IMR-90 (cell line): ENCODE measurements at regions not wholly inside any gene's neighbourhood (a gene's known extent, or its start where the extent isn't known, plus 50 kb on each side); places are given as distances from the start of the nearest gene placed in this dataset.

Source experiments
- ATAC-seq: fragments of 200-7000 bp; cut with Tn5 transposase; 2 replicates; pipeline ENCODE4 v1.9.1; 2020; ENCODE audit warnings: low read depth, mild to moderate bottlenecking, moderate library complexity
- BruUV-seq: library from RNA; stranded (reverse); fragments of 400-500 nt; replicated peaks from 2 replicates; lab custom pipeline; 2021; lab: Mats Ljungman, UMichigan
- CTCF ChIA-PET: fragments of 300-600 bp; formaldehyde crosslinking; extraction: SDS; loops from one replicate; lab custom pipeline; 2021; ENCODE audit warnings: antibody characterized with exemption; lab: Yijun Ruan, JAX
- POLR2A ChIA-PET: fragments of 300-600 bp; sonication (Branson Sonifier 250); formaldehyde crosslinking; loops from one replicate; lab custom pipeline; 2022; ENCODE audit warnings: antibody characterized with exemption; ENCODE audit not compliant: unreplicated experiment; lab: Charles Lee
- DNase-seq: peaks from one replicate; pipeline ENCODE4 v3.0.0; 2013
- H2AFZ ChIP-seq: replicated peaks from 2 replicates; pipeline ENCODE3; 2013; ENCODE audit warnings: low read length, mild to moderate bottlenecking; ENCODE audit not compliant: poor library complexity
- H2AK5ac ChIP-seq: 2 replicates; pipeline ENCODE4 v1.6.1; 2013; ENCODE audit warnings: low read depth, low read length, inconsistent platforms
- H2AK9ac ChIP-seq: replicated peaks from 2 replicates; pipeline ENCODE3; 2013; ENCODE audit warnings: mild to moderate bottlenecking, low read depth, low read length, moderate library complexity; ENCODE audit not compliant: poor library complexity
- H2BK120ac ChIP-seq: 2 replicates; pipeline ENCODE4 v1.6.1; 2013; ENCODE audit warnings: low read depth, low read length, inconsistent platforms
- H2BK15ac ChIP-seq: 3 replicates; pipeline ENCODE4 v1.6.1; 2013; ENCODE audit warnings: low read depth, low read length, inconsistent platforms
- H2BK20ac ChIP-seq: 2 replicates; pipeline ENCODE4 v1.6.1; 2013; ENCODE audit warnings: low read depth, mild to moderate bottlenecking, inconsistent platforms, low read length, moderate library complexity
- H2BK5ac ChIP-seq: 2 replicates; pipeline ENCODE4 v1.6.1; 2013; ENCODE audit warnings: mild to moderate bottlenecking, low read depth, low read length, inconsistent platforms; ENCODE audit not compliant: poor library complexity, severe bottlenecking
- H3K14ac ChIP-seq: replicated peaks from 2 replicates; pipeline ENCODE4 v1.6.1; 2013; ENCODE audit warnings: low read depth, low read length, inconsistent platforms
- H3K18ac ChIP-seq: 2 replicates; pipeline ENCODE4 v1.6.1; 2013; ENCODE audit warnings: low read depth, low read length, control low read depth
- H3K23ac ChIP-seq: 2 replicates; pipeline ENCODE4 v1.6.1; 2013; ENCODE audit warnings: low read depth, low read length, inconsistent platforms
- H3K27ac ChIP-seq: 2 replicates; pipeline ENCODE4 v1.5.1; 2013; ENCODE audit warnings: mild to moderate bottlenecking, control low read depth, low read length; ENCODE audit not compliant: insufficient read depth
- H3K27me3 ChIP-seq: 2 replicates; pipeline ENCODE4 v1.6.1; 2013; ENCODE audit warnings: low read length; ENCODE audit not compliant: control insufficient read depth, insufficient read depth
- H3K36me3 ChIP-seq: 2 replicates; pipeline ENCODE4 v1.6.1; 2013; ENCODE audit warnings: low read length, mixed read lengths; ENCODE audit not compliant: control insufficient read depth, insufficient read depth
- H3K4ac ChIP-seq: 2 replicates; pipeline ENCODE4 v1.6.1; 2013; ENCODE audit warnings: low read depth, low read length, inconsistent platforms
- H3K4me1 ChIP-seq: 2 replicates; pipeline ENCODE4 v1.6.1; 2013; ENCODE audit warnings: low read length, mixed read lengths; ENCODE audit not compliant: control insufficient read depth, insufficient read depth
- H3K4me2 ChIP-seq: 2 replicates; pipeline ENCODE4 v1.6.1; 2013; ENCODE audit warnings: low read depth, mild to moderate bottlenecking, control low read depth, low read length, moderate library complexity
- H3K4me3 ChIP-seq: 2 replicates; pipeline ENCODE4 v1.5.1; 2013; ENCODE audit warnings: low read depth, mild to moderate bottlenecking, control low read depth, low read length, moderate library complexity; ENCODE audit not compliant: insufficient read depth
- H3K56ac ChIP-seq: 2 replicates; pipeline ENCODE4 v1.6.1; 2013; ENCODE audit warnings: low read length, inconsistent platforms; ENCODE audit not compliant: insufficient read depth; ENCODE audit errors: extremely low read depth
- H3K79me1 ChIP-seq, 2 experiments: 2 replicates each; pipeline ENCODE4 v1.6.1; 2013; ENCODE audit warnings: low read length in 2 of 2, inconsistent platforms in 1 of 2, low read depth in 1 of 2
- H3K9ac ChIP-seq: 2 replicates; pipeline ENCODE4 v1.6.1; 2013; ENCODE audit warnings: low read depth, low read length, control low read depth
- H3K9me1 ChIP-seq: 2 replicates; pipeline ENCODE4 v1.6.1; 2013; ENCODE audit warnings: low read length, inconsistent platforms; ENCODE audit not compliant: insufficient read depth
- H3K9me3 ChIP-seq: 2 replicates; pipeline ENCODE4 v1.6.1; 2013; ENCODE audit warnings: low read length; ENCODE audit not compliant: control insufficient read depth, insufficient read depth
- H4K20me1 ChIP-seq: 2 replicates; pipeline ENCODE4 v1.6.1; 2013; ENCODE audit warnings: low read length, inconsistent platforms; ENCODE audit not compliant: insufficient read depth
- H4K5ac ChIP-seq: 2 replicates; pipeline ENCODE4 v1.6.1; 2013; ENCODE audit warnings: mild to moderate bottlenecking, low read depth, low read length, control low read depth
- H4K8ac ChIP-seq, 2 experiments: 2 replicates each; pipeline ENCODE4 v1.6.1; 2013; ENCODE audit warnings: low read depth in 2 of 2, low read length in 2 of 2, control low read depth in 1 of 2, inconsistent platforms in 1 of 2
- H4K91ac ChIP-seq: 2 replicates; pipeline ENCODE4 v1.6.1; 2013; ENCODE audit warnings: low read depth, low read length, inconsistent platforms; ENCODE audit not compliant: insufficient read depth
- CEBPB ChIP-seq: IDR thresholded peaks from 2 replicates; pipeline ENCODE4 v1.6.1; 2012; ENCODE audit warnings: low read depth, low read length, improper control_type of control experiment
- CHD1 ChIP-seq: IDR thresholded peaks from 2 replicates; pipeline ENCODE4 v1.6.1; 2012; ENCODE audit warnings: low read depth, low read length, improper control_type of control experiment
- dilution Hi-C: fragments of 300-500 bp; cut with HindIII; formaldehyde crosslinking; loops from one replicate; pipeline ENCODE4 v1.14.3; 2018; ENCODE audit warnings: low sequenced_read_pairs; ENCODE audit not compliant: unreplicated experiment
- in situ Hi-C: fragments of 300-500 bp; cut with MboI; formaldehyde crosslinking; loops from 3 replicates; pipeline ENCODE4 v1.14.3; 2019; ENCODE audit warnings: low sequenced_read_pairs, inconsistent platforms, mixed read lengths
- intact Hi-C: fragments of 100-400 bp; cut with micrococcal nuclease; formaldehyde crosslinking; loops from 2 replicates; pipeline ENCODE4 v1.10.0; 2022

- H3K56ac ChIP-seq = no peak overlapping the region
- H3K14ac ChIP-seq = no peak overlapping the region
- H2BK20ac ChIP-seq = no peak overlapping the region
- no peak overlapping the region for H3K18ac ChIP-seq
- H3K23ac ChIP-seq = no peak overlapping the region
- H4K5ac ChIP-seq = no peak overlapping the region
- H3K4me1 ChIP-seq = no peaks in the 10 kb centered on the region
- no peaks in the 10 kb centered on the region for H3K9me3 ChIP-seq
- no peaks in the 10 kb centered on the region for H3K9me1 ChIP-seq
- no peak overlapping the region for H2AK9ac ChIP-seq
- no peak overlapping the region for H2AK5ac ChIP-seq
- no peak overlapping the region for H2BK15ac ChIP-seq
- CTCF ChIA-PET = no interaction called here
- no peaks in the 10 kb centered on the region for H3K79me1 ChIP-seq
- H2BK5ac ChIP-seq = no peak overlapping the region
- no peak for DNase-seq
- POLR2A ChIA-PET = no interaction called here
- TF ChIP-seq CHD1 = no peak
- TF ChIP-seq CEBPB = peak; percentile 45; the same call in 1 of the 2 replicates
- BruUV-seq = no TSS peak
- no peak overlapping the region for H2AFZ ChIP-seq
- H3K36me3 ChIP-seq = no peaks in the 10 kb centered on the region
- H4K8ac ChIP-seq = no peak overlapping the region
- H3K4ac ChIP-seq = no peak overlapping the region
- H3K27me3 ChIP-seq = no peaks in the 10 kb centered on the region
- H4K20me1 ChIP-seq = no peaks in the 10 kb centered on the region
- no peak overlapping the region for H3K4me2 ChIP-seq
- no peak overlapping the region for H3K4me3 ChIP-seq
- intact Hi-C loops (no loop called here), dilution Hi-C loops (no loop called here), in situ Hi-C loops (no loop called here)
- H4K91ac ChIP-seq = no peak overlapping the region
- no peak for ATAC-seq
- no peak overlapping the region for H2BK120ac ChIP-seq
- H3K9ac ChIP-seq = no peak overlapping the region
- H3K27ac ChIP-seq = no peak overlapping the region
Measured at GRCh38 chr4:31545330-31545729, 825.2 kb downstream of the PCDH7 start.
